Stimulated activated CD8-positive, alpha-beta memory T cell treated with anti-CD3 and anti-CD28 coated beads, Interleukin-7, amount 100 ng/mL, for 48 hours (primary cell): ENCODE measurements at regions not wholly inside any gene's neighbourhood (a gene's known extent, or its start where the extent isn't known, plus 50 kb on each side); places are given as distances from the start of the nearest gene placed in this dataset.

ENCODE experiments used
- DNase-seq, 2 donors: peaks; one replicate each; pipeline ENCODE4 v3.0.0-alpha.2; 2020; ENCODE audit warnings: low read depth in 1 of 2; ENCODE audit errors: extremely low read depth in 1 of 2

- no peak for DNase-seq
Measured at GRCh38 chr15:39194106-39194830, 386.6 kb upstream of the THBS1 start.

DNA sequence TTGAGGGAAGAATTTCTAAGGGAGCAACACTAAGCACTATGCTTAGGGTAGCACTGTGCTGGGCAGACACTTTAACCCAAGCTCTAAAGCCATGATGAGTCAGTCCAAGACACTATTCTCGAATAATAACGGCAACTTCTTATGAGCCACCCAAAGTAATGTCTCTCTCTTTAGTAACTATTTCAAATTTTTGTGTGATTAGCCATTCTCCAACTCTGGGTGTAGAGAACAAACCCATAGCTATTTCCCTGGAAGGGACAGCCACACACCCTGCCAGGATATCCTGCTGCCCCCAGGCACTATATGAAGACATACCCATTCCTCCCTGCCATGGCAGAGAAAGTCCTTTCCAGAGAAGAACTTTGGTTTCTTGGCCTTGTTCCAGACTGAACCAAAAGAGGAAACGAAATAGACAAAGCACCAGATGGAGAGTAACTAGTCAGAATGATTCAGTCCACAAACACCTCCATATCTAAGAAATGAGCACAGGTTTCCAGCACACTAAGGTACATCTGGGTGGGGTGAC lies 384.9 kb upstream of the THBS1 start:
- no peak for DNase-seq

- DNase-seq = no peak
Measured at GRCh38 chr15:39198044-39199000, 382.6 kb upstream of the THBS1 start.

DNA sequence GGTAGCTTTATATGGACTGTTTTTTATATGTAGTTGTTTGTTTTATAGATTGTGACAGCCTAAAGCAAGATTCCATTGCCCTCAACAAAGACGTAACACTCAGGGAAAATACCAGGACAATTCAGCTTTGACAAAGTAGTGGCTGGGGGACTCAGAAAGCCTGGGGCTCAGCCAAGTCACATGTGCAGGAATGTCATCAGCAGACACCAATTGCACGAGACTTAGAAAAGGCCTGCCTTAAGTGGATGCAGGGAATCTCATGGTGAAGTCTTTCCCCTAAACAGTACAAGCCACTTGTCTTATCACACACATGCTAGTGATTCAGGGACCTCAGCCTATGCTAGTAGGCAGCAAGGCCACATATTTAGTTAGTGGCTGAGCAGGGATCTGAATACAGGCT lies 381.8 kb upstream of the THBS1 start:
- no peak for DNase-seq

GRCh38 chr15:39200586-39200985 lies 380.3 kb upstream of the THBS1 start:
- DNase-seq = no peak

GRCh38 chr15:39202641-39203040 lies 378.2 kb upstream of the THBS1 start:
- DNase-seq = no peak

DNA sequence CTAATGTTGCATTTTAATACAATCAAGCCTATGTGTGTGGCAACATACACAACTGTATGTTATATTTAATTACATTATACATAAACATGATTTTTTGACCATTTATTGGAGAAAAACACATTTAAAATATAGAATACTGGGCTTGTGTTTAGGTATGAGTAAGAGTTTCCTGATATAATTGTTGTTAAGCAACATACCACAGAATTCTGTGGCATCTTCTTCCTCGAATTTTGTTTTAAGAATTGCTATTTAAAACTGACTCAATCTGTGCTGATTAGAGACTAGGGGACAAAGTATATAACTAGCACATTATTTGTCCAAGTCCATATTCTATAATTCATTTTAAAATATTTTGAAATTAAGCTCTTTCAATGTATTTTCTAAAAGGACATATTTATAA lies 376.8 kb upstream of the THBS1 start:
- DNase-seq = no peak

DNA sequence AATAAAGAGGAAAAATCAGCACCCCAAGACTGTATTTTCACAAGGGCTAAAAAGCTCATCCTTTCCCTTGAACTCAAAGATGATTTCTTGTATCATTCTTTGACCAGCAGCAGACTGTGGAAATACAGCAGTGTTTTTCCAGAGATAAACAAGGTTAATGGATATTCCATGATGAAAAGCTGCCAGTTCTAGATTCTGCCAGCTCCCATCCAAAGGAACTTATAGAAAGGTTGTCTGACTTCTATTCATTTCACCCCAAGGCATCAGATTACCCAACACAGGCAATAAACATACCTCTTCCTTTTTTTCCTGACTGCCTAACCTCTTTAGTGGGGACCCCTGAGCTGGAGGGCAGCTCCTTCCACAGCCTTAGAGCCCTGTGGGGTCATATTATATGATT lies 375.8 kb upstream of the THBS1 start:
- DNase-seq = no peak

DNA sequence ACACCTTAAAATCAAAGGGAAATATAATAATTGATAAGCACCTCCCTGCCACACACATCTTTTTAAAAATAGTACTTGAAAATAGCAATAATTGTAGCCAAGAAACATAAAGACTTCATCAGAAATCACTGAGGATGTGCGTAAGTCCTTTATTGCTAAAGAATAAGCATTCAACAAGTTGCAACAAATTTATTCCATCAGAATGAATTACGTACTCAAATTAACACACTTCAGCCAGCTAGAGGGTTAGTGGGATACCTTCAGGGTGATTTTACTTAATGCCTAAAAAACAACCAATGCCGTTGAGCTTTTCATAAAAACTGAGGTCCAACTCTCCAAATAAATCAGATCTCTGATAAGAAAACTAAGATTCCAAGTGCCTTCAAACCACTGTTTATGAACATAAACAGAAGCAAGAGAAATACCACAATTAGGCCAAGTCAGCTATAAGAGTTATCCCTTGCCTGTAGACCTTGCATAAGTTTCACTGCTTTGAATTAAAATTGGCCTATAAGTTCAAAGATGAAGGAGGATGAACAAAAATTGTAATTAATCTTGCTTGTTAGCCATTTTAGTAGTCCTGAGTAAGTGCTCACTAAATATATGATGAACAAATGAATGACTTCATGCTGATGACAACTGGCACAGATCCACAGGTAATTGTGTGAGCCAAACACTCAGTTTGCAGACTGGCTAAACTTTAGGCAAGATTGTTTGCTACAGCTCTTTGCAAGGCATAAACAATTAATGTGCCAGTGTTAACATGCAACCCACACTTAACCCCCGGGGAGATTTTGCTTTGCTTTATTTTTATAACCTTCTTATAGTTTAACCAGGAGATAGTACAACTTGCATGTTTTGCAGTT lies 375.1 kb upstream of the THBS1 start:
- DNase-seq = no peak

- DNase-seq = no peak
Measured at GRCh38 chr15:39207532-39208115, 373.3 kb upstream of the THBS1 start.

DNA sequence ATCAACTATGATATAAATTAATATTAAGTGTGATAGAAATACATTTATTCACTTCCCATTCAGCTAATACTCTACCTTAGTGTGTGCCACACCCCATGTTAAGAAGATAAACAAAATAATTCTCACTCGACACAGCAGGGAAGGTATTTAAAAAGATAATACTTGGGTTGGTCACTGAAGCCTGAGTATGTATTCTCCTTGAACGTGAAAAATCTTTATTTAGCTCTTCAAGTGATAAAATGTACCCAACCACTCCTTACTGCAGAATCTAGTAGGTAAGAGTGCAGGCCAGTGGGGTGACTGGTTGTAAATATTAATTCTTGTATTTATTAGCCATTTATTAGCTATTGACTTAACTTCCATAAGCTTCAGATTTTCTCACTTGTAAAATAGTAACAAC lies 372.7 kb upstream of the THBS1 start:
- no peak for DNase-seq

GRCh38 chr15:39209548-39210211 lies 371.2 kb upstream of the THBS1 start:
- no peak for DNase-seq

- DNase-seq = no peak
Measured at GRCh38 chr15:39211108-39211979, 369.5 kb upstream of the THBS1 start.

- no peak for DNase-seq
Measured at GRCh38 chr15:39213385-39213840, 367.5 kb upstream of the THBS1 start.

DNA sequence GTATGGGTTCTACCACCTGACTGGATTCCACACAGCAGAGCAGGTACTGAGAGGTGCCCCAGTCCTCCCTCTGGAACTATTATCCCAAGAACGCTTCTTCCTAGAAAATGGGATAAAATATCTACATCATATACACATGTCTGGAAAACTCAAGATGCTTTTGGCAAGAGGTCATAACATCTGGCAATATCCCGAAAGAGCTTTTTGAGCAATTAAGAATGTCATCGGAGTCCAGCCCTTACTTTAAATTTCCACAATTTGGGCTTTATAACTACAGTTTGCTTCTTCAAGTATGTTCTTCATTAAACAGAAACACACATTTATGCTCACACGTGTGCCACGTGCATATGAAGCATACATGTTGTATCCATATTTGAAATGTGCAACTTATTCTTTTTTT lies 365.9 kb upstream of the THBS1 start:
- DNase-seq = no peak

DNA sequence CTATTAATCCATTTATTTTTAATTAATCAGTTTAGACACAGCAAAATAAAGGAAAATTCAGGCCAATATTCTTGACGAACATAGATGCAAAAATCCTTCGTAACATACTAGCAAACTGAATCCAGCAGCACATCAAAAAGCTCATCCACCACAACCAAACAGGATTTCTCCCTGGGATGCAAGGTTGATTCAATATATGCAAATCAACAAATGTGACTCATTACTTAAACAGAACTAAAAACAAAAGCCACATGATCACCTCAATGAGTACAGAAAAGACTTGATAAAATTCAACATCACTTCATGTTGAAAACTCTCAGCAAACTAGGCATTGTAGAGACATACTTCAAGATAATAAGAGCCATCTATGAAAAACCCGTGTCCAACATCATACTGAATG lies 364.1 kb upstream of the THBS1 start:
- no peak for DNase-seq

GRCh38 chr15:39219608-39220007 lies 361.3 kb upstream of the THBS1 start:
- no peak for DNase-seq

- no peak for DNase-seq
Measured at GRCh38 chr15:39226169-39226937, 354.5 kb upstream of the THBS1 start.
